ENCODE measurements at regions not wholly inside any gene's neighbourhood (a gene's known extent, or its start where the extent isn't known, plus 50 kb on each side); places are given as distances from the start of the nearest gene placed in this dataset.
"Not testable (repeated sequence)": the region's sequence is repeated elsewhere in the genome, so short reads cannot be mapped to it uniquely, and the experiment has no call there.

DNA sequence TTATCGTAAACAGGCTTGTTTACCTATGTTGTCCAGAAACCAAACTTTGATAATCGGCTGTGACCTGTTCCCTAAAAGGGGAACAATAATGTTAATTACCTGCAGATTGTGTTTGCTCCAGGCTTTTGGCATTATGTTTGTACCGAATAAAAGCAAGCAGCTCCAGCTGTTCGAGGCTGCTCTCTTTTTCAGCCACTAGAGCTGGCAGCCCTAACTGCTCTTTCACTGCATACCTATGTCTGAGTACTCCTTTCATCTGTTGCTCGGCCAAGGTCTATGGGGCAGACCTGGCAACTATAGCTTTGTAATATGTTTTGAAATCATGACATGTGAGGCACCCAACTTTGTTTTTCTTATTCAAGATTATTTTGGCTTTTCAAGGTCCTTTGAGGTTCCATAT is 77.8 kb upstream of the EHBP1 start:
- DNase-seq (ENCODE audit: extremely low spot score in 2 of 2): no peak
- H3K27ac ChIP-seq: no peak overlapping the region
- H3K4me3 ChIP-seq: no peak overlapping the region
- intact Hi-C loops (cut with DNase I): no loop called here
- no peaks in the 10 kb centered on the region for H3K36me3 ChIP-seq
- no peaks in the 10 kb centered on the region for H3K4me1 ChIP-seq
- H3K27me3 ChIP-seq: no peaks in the 10 kb centered on the region
- TF ChIP-seq POLR2AphosphoS5 (IDR thresholded peaks at IDR 0.05; ENCODE audit: insufficient read depth in 1 of 2, low read depth in 1 of 2) (no peak), POLR2A (IDR thresholded peaks at IDR 0.05) (no peak)
- TF ChIP-seq, protein P1, sequence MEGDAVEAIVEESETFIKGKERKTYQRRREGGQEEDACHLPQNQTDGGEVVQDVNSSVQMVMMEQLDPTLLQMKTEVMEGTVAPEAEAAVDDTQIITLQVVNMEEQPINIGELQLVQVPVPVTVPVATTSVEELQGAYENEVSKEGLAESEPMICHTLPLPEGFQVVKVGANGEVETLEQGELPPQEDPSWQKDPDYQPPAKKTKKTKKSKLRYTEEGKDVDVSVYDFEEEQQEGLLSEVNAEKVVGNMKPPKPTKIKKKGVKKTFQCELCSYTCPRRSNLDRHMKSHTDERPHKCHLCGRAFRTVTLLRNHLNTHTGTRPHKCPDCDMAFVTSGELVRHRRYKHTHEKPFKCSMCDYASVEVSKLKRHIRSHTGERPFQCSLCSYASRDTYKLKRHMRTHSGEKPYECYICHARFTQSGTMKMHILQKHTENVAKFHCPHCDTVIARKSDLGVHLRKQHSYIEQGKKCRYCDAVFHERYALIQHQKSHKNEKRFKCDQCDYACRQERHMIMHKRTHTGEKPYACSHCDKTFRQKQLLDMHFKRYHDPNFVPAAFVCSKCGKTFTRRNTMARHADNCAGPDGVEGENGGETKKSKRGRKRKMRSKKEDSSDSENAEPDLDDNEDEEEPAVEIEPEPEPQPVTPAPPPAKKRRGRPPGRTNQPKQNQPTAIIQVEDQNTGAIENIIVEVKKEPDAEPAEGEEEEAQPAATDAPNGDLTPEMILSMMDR (IDR thresholded peaks at IDR 0.05): no peak
- no peaks in the 10 kb centered on the region for H3K9me3 ChIP-seq

DNA sequence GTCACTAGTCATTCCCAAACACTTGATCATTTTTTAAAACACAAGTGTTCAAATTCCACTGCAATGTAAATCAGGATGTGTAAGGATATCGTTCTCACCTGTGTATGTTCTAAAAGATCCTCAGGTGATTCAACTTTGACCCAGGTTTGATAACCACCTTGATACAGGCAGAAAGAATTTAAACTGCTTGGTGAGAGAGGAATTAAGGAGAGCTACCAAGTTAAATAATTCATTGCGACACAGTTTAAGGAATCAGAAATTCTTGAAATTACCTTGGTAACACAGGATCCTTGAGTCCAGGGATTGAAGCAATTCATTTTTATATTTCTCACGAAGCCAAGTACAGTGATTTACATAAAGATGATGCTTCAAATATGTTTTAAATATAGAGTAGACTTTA is 80.7 kb upstream of the EHBP1 start:
- H3K27ac ChIP-seq: no peak overlapping the region

DNA sequence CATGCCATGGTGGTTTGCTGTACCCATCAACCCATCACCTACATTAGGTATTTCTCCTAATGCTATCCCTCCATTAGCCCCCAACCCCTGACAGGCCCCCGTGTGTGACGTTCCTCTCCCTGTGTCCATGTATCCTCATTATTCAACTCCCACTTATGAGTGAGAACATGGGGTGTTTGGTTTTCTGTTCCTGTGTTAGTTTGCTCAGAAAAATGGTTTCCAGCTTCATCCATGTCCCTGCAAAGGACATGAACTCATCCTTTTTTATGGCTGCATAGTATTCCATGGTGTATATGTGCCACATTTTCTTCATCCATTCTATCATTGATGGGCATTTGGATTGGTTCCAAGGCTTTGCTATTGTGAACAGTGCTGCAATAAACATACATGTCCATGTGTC is 89.0 kb upstream of the EHBP1 start:
- DNase-seq (ENCODE audit: extremely low spot score in 2 of 2); H3K4me3 ChIP-seq: not testable (repeated sequence)

More for the DNA sequence above, 80.7 kb upstream of the EHBP1 start:
- Histone ChIP-seq H3K9me3 (no peaks in the 10 kb centered on the region), H3K4me3 (no peak overlapping the region), H3K36me3 (no peaks in the 10 kb centered on the region), H3K4me1 (no peaks in the 10 kb centered on the region), H3K27me3 (no peaks in the 10 kb centered on the region)
- DNase-seq (ENCODE audit: extremely low spot score in 2 of 2): no peak
- intact Hi-C loops (cut with DNase I): no loop called here
- TF ChIP-seq POLR2A (IDR thresholded peaks at IDR 0.05): no peak
- TF ChIP-seq POLR2AphosphoS5 (IDR thresholded peaks at IDR 0.05; ENCODE audit: insufficient read depth in 1 of 2, low read depth in 1 of 2): no peak
- TF ChIP-seq, protein P1 (IDR thresholded peaks at IDR 0.05): no peak

DNA sequence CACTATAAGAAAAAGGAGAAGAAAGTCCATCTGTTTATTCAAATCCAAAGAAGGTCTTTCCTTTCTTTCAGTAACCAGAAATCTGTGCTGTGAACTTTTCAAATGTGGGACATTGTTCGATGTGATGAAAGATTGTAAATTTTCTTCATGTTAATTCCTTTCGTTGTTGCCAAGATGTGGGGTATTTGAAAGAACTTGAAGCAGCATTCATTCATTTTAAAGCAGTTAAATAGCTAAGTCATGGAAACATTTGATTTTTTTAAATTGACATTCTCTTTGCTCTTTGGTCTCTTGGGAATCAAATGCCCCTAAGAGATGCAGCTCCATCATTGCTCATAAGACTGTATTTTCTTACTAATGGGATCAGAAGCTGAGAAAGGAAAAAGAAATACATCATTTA is 93.7 kb upstream of the EHBP1 start:
- no peaks in the 10 kb centered on the region for H3K36me3 ChIP-seq
- H3K27ac ChIP-seq: no peak overlapping the region
- intact Hi-C loops (cut with DNase I): no loop called here
- H3K4me3 ChIP-seq: no peak overlapping the region
- no peaks in the 10 kb centered on the region for H3K9me3 ChIP-seq
- TF ChIP-seq, protein P1 (IDR thresholded peaks at IDR 0.05): no peak
- no peak for TF ChIP-seq POLR2A (IDR thresholded peaks at IDR 0.05)
- TF ChIP-seq POLR2AphosphoS5 (IDR thresholded peaks at IDR 0.05; ENCODE audit: insufficient read depth in 1 of 2, low read depth in 1 of 2): no peak
- no peak for DNase-seq (ENCODE audit: extremely low spot score in 2 of 2)
- H3K27me3 ChIP-seq: no peaks in the 10 kb centered on the region
- peaks cover 11% of the 10 kb centered on the region for H3K4me1 ChIP-seq

More for the DNA sequence above, 89.0 kb upstream of the EHBP1 start:
- H3K9me3 ChIP-seq; H3K27me3 ChIP-seq; intact Hi-C loops (cut with DNase I); H3K36me3 ChIP-seq; H3K27ac ChIP-seq: not testable (repeated sequence)
- H3K4me1 ChIP-seq: peaks cover 11% of the 10 kb centered on the region

DNA sequence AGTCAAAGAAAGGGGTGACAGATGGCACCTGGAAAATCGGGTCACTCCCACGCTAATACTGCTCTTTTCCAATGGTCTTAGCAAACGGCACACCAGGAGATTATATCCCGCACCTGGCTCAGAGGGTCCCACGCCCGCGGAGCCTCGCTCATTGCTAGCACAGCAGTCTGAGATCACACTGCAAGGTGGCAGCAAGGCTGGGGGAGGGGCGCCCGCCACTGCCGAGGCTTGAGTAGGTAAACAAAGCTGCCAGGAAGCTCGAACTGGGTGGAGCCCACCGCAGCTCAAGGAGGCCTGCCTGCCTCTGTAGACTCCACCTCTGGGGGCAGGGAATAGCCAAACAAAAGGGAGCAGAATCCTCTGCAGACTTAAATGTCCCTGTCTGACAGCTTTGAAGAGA is 99.5 kb upstream of the TMEM17 start:
- H3K27me3 ChIP-seq; DNase-seq (ENCODE audit: extremely low spot score in 2 of 2); H3K27ac ChIP-seq; H3K4me1 ChIP-seq; intact Hi-C loops (cut with DNase I); H3K36me3 ChIP-seq; H3K9me3 ChIP-seq; H3K4me3 ChIP-seq: not testable (repeated sequence)

DNA sequence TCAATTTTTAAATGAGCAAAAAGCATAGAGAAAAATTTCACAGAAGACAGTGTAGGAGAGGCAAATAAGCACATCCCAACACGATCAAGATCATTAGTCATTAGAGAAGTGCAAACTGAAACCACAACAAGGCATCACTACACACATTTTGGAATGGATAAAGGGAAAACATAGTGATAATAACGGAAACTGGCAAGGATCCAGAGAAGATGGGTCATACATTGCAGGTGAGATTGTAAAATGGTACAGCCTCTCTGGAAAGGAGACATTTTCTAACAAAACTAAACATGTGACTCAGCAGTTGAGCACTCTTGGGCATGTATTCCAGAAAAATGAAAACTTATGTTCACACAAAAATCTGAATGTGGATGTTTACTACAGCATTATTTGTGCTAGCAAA is 98.3 kb upstream of the TMEM17 start:
- Histone ChIP-seq H3K27me3 (no peaks in the 10 kb centered on the region), H3K36me3 (no peaks in the 10 kb centered on the region), H3K9me3 (no peaks in the 10 kb centered on the region), H3K27ac (no peak overlapping the region), H3K4me3 (no peak overlapping the region), H3K4me1 (no peaks in the 10 kb centered on the region)
- no peak for DNase-seq (ENCODE audit: extremely low spot score in 2 of 2)
- TF ChIP-seq, protein P1 (IDR thresholded peaks at IDR 0.05): no peak
- TF ChIP-seq POLR2A (IDR thresholded peaks at IDR 0.05) (no peak), POLR2AphosphoS5 (IDR thresholded peaks at IDR 0.05; ENCODE audit: insufficient read depth in 1 of 2, low read depth in 1 of 2) (no peak)
- intact Hi-C loops (cut with DNase I): no loop called here
